ENCODE measurements at regions not wholly inside any gene's neighbourhood (a gene's known extent, or its start where the extent isn't known, plus 50 kb on each side); places are given as distances from the start of the nearest gene placed in this dataset.

DNA sequence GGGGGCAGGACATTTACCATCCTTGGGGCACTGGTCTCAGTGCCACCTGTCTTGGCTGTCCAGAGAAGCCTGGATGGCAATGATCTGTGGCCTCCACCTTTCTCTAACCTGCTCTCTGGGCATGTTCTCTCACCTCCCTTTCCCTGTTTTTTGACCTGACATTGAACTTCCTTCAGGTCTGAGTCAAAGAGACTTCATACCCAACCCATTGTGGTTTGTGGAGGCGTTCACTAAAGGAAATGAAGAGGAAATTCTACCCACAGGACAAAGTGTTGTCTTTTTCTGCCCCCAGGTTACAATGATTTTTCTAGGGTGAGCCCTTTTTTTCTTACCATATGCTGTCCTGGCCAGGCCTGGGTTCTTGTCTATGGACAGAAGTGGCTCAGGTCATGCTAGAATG is 76.6 kb downstream of the CYP26A1 start:
- DNase-seq (ENCODE audit: low read depth): peak; percentile 27
- TF ChIP-seq, protein P1, sequence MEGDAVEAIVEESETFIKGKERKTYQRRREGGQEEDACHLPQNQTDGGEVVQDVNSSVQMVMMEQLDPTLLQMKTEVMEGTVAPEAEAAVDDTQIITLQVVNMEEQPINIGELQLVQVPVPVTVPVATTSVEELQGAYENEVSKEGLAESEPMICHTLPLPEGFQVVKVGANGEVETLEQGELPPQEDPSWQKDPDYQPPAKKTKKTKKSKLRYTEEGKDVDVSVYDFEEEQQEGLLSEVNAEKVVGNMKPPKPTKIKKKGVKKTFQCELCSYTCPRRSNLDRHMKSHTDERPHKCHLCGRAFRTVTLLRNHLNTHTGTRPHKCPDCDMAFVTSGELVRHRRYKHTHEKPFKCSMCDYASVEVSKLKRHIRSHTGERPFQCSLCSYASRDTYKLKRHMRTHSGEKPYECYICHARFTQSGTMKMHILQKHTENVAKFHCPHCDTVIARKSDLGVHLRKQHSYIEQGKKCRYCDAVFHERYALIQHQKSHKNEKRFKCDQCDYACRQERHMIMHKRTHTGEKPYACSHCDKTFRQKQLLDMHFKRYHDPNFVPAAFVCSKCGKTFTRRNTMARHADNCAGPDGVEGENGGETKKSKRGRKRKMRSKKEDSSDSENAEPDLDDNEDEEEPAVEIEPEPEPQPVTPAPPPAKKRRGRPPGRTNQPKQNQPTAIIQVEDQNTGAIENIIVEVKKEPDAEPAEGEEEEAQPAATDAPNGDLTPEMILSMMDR (IDR thresholded peaks at IDR 0.05; ENCODE audit: insufficient read depth, low read depth, low read length): no peak
- POLR2A ChIA-PET: no interaction called here
- Histone ChIP-seq H3K27me3 (ENCODE audit: control insufficient read depth, insufficient read depth, low read length) (peaks cover 3% of the 10 kb centered on the region), H3K36me3 (ENCODE audit: control insufficient read depth, insufficient read depth, low read length) (no peaks in the 10 kb centered on the region), H3K4me3 (ENCODE audit: low read depth, low read length) (no peak overlapping the region)
- CTCF ChIA-PET: interaction anchor here (2.8 kb wide), 1 partner anchor 8 kb away, joined by 8 read pairs; no protein-coding TSS in a partner anchor

DNA sequence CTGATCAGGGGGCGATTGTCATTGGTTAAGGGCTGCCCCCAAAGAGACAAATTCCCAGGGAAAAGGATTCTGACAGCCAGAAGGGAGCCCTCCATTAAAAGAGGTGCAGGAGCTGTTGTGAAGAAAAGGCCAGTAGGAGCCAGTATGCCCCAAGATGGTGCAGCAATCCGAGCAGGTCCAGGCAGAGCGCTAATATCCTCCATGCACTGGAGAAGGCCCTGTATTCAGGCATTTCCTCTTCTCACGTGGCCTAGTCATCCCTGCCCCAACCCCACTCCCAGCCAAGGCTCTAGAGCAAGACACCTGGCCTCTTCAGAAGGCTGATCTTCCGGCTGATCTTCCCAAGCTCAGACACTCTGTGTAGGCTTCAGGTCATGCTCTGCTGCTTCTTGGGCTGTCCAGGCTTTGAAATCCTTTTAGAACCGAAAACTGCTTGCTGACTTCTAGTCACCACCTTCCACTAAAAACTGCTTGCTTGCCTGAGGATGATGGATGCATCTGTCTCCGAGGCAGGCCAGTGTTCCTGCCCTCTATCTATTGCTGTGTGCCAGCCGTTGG is 77.4 kb downstream of the CYP26A1 start:
- Histone ChIP-seq H3K4me3 (ENCODE audit: low read depth, low read length) (no peak overlapping the region), H3K27me3 (ENCODE audit: control insufficient read depth, insufficient read depth, low read length) (peaks cover 3% of the 10 kb centered on the region; the same call in 1 of the 2 replicates), H3K36me3 (ENCODE audit: control insufficient read depth, insufficient read depth, low read length) (no peaks in the 10 kb centered on the region)
- CTCF ChIA-PET: interaction anchor here (1.0 to 2.8 kb wide), 2 partner anchors 9 to 35 kb away, joined by 3 to 8 read pairs; no protein-coding TSS in a partner anchor
- TF ChIP-seq, protein P1 (IDR thresholded peaks at IDR 0.05; ENCODE audit: insufficient read depth, low read depth, low read length): no peak
- POLR2A ChIA-PET: no interaction called here
- no peak for DNase-seq (ENCODE audit: low read depth)

DNA sequence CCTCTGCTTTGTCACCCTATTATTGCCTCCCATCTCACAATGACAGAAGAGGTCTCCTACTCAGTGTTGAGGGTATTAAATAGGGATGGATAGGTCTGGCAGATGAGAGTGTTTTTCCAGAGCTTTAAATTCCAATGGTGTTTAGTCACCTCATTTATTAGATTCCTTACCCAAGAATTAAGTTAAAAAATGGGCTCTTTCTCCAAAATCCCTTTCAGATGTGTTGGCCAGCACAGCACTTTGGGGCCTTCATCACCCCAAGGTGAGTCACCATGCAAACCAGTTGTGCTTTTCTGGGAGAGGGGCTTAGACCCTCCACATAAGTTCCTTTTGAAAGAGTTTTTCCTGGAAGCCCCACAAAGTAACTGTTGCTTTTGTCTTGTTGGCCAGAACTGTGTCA is 78.4 kb downstream of the CYP26A1 start:
- TF ChIP-seq, protein P1 (IDR thresholded peaks at IDR 0.05; ENCODE audit: insufficient read depth, low read depth, low read length): no peak
- H3K36me3 ChIP-seq (ENCODE audit: control insufficient read depth, insufficient read depth, low read length): no peaks in the 10 kb centered on the region
- H3K4me3 ChIP-seq (ENCODE audit: low read depth, low read length): no peak overlapping the region
- H3K27me3 ChIP-seq (ENCODE audit: control insufficient read depth, insufficient read depth, low read length): 0 out of 2 replicates have a peak, but pooled peaks cover 3% of the 10 kb centered on the region
- ChIA-PET CTCF (interaction anchor here (1.0 to 2.8 kb wide), 2 partner anchors 10 to 14 kb away, joined by 3 to 8 read pairs; no protein-coding TSS in a partner anchor), POLR2A (interaction anchor here (0.5 to 0.6 kb wide), 2 partner anchors 47 to 180 kb away, joined by 3 to 6 read pairs; no protein-coding TSS in a partner anchor)
- DNase-seq (ENCODE audit: low read depth): peak; percentile 86

DNA sequence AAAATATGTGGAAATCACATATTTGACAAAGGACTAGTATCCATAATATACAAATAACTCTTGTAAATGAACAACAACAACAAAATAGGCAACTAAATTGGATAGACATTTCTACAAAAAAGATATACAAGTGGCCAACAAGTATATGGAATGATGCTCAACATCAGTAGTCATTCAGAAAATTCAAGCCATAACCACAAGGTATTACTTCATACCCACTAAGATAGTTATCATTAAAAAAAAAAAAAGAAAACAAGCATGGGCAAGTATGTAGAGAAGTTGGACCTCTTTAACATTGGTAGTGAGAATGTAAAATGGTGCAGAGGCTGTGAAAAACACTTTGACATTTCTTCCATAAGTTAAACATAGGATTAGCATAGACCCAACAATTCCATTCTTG is 80.8 kb downstream of the CYP26A1 start:
- no peaks in the 10 kb centered on the region for H3K36me3 ChIP-seq (ENCODE audit: control insufficient read depth, insufficient read depth, low read length)
- H3K4me3 ChIP-seq (ENCODE audit: low read depth, low read length): no peak overlapping the region
- ChIA-PET CTCF (no interaction called here), POLR2A (no interaction called here)
- no peaks in the 10 kb centered on the region for H3K27me3 ChIP-seq (ENCODE audit: control insufficient read depth, insufficient read depth, low read length)
- no peak for DNase-seq (ENCODE audit: low read depth)
- TF ChIP-seq, protein P1 (IDR thresholded peaks at IDR 0.05; ENCODE audit: insufficient read depth, low read depth, low read length): no peak

DNA sequence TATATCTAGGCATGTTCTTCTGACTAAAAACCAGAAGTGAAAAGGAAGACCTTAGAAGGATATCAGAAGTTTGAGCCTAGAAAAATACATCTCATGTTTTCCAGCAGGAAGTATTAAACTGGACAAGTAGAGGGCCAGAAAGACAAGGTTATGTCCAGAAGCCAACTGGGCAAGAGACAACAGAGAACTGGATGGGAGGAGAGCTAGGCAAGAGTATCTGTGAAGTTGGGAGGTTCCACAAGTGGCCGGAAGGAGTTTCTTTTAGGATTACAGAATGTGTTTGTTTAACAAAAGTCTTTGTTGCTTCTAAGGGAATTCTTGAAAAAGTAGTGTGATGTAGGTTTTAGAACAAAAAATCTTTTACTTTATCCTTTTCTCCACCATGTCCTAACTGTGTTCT is 86.4 kb downstream of the CYP26A1 start:
- TF ChIP-seq, protein P1 (IDR thresholded peaks at IDR 0.05; ENCODE audit: insufficient read depth, low read depth, low read length): no peak
- ChIA-PET POLR2A (no interaction called here), CTCF (no interaction called here)
- H3K4me3 ChIP-seq (ENCODE audit: low read depth, low read length): no peak overlapping the region
- H3K36me3 ChIP-seq (ENCODE audit: control insufficient read depth, insufficient read depth, low read length): no peaks in the 10 kb centered on the region
- DNase-seq (ENCODE audit: low read depth): no peak
- no peaks in the 10 kb centered on the region for H3K27me3 ChIP-seq (ENCODE audit: control insufficient read depth, insufficient read depth, low read length)

All from BJ (cell line).